Ascending aorta (tissue), 2 donors: ENCODE measurements at regions not wholly inside any gene's neighbourhood (a gene's known extent, or its start where the extent isn't known, plus 50 kb on each side); places are given as distances from the start of the nearest gene placed in this dataset.

Experiments used
- DNase-seq, 2 donors: peaks; one replicate each; pipeline ENCODE4 v3.0.0-alpha.2; 2019; ENCODE audit warnings: low spot score in 2 of 2
- H3K27ac ChIP-seq, 2 donors: fragments of 200-600 bp; sonication (generic); one replicate each; pipeline ENCODE4 v1.5.1; 2016 to 2017; ENCODE audit warnings: mild to moderate bottlenecking in 1 of 2
- H3K27me3 ChIP-seq: fragments of 200-600 bp; sonication (generic); one replicate; pipeline ENCODE4 v1.5.1; 2017
- H3K36me3 ChIP-seq, 2 donors: fragments of 200-600 bp; sonication (generic); one replicate each; pipeline ENCODE4 v1.5.1; 2016
- H3K4me1 ChIP-seq, 2 donors: fragments of 200-600 bp; sonication (generic); one replicate each; pipeline ENCODE4 v1.5.1; 2016 to 2017; ENCODE audit warnings: mild to moderate bottlenecking in 1 of 2
- H3K4me3 ChIP-seq, 2 donors: fragments of 200-600 bp; sonication (generic); one replicate each; pipeline ENCODE4 v1.5.1; 2016 to 2017; ENCODE audit warnings: mild to moderate bottlenecking in 1 of 2
- H3K9me3 ChIP-seq, 2 donors: fragments of 200-600 bp; sonication (generic); one replicate each; pipeline ENCODE4 v1.5.1; 2016
- intact Hi-C: fragments of 100-400 bp; cut with DNase I; formaldehyde crosslinking; loops from one replicate; pipeline ENCODE4 v1.15.1; 2023
- TF ChIP-seq, protein P1 (sequence below), 3 experiments: fragments of 200-600 bp in 2 of 3; fragments of 450-650 bp in 1 of 3; sonication (generic) in 2 of 3; IDR thresholded peaks; one replicate each; pipeline ENCODE4 v1.5.1; 2016 to 2019; ENCODE audit warnings: antibody characterized with exemption in 3 of 3, mild to moderate bottlenecking in 1 of 3, moderate library complexity in 1 of 3

DNA sequence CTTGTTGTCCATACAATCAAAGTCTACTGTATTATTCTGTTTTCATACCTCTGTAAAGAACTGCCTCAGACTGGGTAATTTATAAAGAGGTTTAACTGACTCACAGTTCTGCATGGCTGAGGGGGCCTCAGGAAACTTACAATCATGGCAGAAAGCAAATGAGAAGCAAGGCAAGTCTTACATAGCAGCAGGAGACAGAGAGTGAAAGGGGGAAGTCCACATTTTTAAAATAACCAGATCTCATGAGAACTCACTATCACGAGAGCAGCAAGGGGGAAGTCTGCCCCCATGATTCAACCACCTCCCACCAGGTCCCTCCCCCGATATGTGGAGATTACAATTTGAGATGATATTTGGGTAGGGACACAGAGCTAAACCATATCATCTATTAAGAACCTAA lies 724.6 kb upstream of the CBLB start:
- Histone ChIP-seq H3K27ac (no peak overlapping the region), H3K27me3 (no peaks in the 10 kb centered on the region), H3K36me3 (no peaks in the 10 kb centered on the region), H3K4me3 (no peak overlapping the region), H3K4me1 (no peaks in the 10 kb centered on the region), H3K9me3 (peaks cover 0 to 8% of the 10 kb centered on the region in 2 donors)
- TF ChIP-seq, protein P1, sequence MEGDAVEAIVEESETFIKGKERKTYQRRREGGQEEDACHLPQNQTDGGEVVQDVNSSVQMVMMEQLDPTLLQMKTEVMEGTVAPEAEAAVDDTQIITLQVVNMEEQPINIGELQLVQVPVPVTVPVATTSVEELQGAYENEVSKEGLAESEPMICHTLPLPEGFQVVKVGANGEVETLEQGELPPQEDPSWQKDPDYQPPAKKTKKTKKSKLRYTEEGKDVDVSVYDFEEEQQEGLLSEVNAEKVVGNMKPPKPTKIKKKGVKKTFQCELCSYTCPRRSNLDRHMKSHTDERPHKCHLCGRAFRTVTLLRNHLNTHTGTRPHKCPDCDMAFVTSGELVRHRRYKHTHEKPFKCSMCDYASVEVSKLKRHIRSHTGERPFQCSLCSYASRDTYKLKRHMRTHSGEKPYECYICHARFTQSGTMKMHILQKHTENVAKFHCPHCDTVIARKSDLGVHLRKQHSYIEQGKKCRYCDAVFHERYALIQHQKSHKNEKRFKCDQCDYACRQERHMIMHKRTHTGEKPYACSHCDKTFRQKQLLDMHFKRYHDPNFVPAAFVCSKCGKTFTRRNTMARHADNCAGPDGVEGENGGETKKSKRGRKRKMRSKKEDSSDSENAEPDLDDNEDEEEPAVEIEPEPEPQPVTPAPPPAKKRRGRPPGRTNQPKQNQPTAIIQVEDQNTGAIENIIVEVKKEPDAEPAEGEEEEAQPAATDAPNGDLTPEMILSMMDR (IDR thresholded peaks at IDR 0.05), result no peak
- intact Hi-C loops, result no loop called here
- DNase-seq, result no peak

DNA sequence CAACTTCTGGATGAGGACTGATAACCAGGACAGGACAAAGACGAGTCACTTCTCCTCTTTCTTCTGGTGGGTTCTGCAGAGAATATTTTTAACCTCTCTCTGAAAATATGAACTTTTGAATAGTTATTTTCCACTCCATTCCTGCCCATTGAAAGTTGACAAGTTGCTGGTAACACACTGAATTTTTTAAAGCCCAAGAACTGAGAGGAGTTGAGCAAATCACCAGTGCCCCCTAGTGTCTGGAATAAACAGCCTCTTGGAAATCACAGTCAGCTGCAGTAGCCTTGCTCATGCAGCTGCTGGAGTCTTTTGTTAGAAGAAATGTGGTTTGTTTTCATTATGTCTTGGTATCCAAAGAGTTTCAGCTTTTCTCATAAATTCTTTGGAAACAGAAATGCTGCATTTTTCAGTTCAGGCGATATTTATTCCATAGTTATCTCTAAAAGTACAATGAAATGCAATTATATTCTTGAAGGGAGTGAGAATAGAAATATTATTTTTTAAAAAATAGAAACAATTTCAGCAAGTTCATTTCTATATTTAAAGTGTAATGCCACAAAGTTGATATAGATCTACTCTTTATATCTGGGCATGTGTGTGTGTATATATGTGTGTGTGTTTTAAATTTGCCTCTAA lies 741.0 kb upstream of the CBLB start:
- H3K36me3 ChIP-seq, result no peaks in the 10 kb centered on the region
- H3K27ac ChIP-seq, result no peak overlapping the region
- no peaks in the 10 kb centered on the region for H3K9me3 ChIP-seq
- TF ChIP-seq, protein P1 (IDR thresholded peaks at IDR 0.05), result peak; percentile 68 to 88 (median 75)
- no peak overlapping the region for H3K4me3 ChIP-seq
- intact Hi-C loops, result loop anchor here (2.0 to 5.0 kb wide), 2 partner anchors 923 to 1242 kb away; partner anchors contain the start of gene ALCAM
- DNase-seq, result peak in 1 of 2 donors; percentile 71
- H3K27me3 ChIP-seq, result no peaks in the 10 kb centered on the region
- no peaks in the 10 kb centered on the region for H3K4me1 ChIP-seq

DNA sequence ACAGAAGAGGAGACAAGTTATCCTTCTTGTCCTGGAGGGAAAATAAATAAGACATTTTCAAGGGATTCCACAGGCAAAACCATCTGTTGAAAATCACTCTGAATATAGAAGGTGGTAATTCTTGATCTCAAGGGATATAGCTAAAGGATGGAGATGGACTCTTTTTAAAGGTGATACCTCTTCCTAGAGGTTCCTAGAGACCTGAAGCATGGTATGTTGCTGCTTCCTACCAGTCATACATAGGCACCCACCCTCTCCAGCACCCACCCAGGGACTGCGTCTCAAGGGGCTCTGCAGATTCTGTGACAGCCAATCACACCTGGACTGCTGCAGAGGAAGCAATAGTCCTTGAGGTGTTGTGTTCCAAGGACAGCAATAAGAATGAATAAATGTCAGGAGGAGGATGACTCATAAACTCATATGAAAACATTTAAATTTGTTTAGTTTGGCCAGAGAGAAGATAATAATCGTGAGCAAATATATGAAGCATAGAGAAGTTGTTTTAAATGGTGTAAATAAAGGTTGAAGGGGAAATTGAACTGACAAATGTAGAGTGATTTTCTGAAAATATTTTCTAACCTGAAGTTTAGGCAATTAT lies 741.6 kb upstream of the CBLB start:
- H3K27me3 ChIP-seq, result no peaks in the 10 kb centered on the region
- no peaks in the 10 kb centered on the region for H3K4me1 ChIP-seq
- no peak overlapping the region for H3K27ac ChIP-seq
- DNase-seq, result no peak
- H3K36me3 ChIP-seq, result no peaks in the 10 kb centered on the region
- no peak overlapping the region for H3K4me3 ChIP-seq
- intact Hi-C loops, result no loop called here
- TF ChIP-seq, protein P1 (IDR thresholded peaks at IDR 0.05), result no peak
- no peaks in the 10 kb centered on the region for H3K9me3 ChIP-seq

DNA sequence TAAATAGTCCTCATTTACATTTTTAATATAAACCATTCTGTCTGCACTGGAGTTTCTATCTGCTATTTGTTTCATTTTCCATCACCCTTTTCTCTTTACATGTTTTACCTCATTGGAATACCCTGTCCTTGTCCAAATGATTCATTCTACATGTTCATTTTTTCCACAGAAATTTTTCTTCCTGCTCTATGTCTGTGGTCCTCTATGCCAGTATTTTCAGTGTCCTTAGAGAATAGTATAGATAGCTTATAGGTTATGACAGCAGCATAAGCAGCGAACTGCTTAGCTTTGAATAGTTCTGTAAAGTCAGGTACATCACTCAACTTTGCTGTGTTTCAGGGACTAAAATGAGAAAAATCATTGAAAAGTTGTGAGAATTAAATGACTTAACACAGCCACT lies 742.3 kb upstream of the CBLB start:
- intact Hi-C loops, result no loop called here

DNA sequence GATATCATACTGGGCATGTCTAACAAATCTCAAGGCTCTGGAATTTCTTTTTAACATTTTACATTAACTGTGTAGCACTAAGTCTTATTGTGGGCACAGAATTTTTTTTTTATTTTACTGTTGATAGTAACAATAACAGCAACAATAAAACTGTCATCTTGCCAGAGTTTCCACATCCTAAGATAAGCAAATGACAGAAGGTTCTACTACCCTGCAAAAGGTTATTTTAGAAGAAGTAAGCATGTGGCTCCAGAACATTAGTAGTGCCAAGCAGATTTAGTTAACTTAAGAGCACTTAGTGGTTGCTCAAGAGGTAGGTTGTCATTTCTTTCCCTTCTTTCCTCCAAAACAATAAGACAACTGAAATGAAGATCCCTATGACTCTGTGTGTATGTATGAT lies 743.0 kb upstream of the CBLB start:
- intact Hi-C loops, result no loop called here
- H3K9me3 ChIP-seq, result no peaks in the 10 kb centered on the region
- peaks cover 0 to 4% of the 10 kb centered on the region in 2 donors for H3K4me1 ChIP-seq
- H3K4me3 ChIP-seq, result no peak overlapping the region
- TF ChIP-seq, protein P1 (IDR thresholded peaks at IDR 0.05), result no peak
- no peaks in the 10 kb centered on the region for H3K27me3 ChIP-seq
- H3K36me3 ChIP-seq, result no peaks in the 10 kb centered on the region
- no peak for DNase-seq
- H3K27ac ChIP-seq, result no peak overlapping the region

More for the DNA sequence above, 742.3 kb upstream of the CBLB start:
- Histone ChIP-seq H3K36me3 (no peaks in the 10 kb centered on the region), H3K4me1 (no peaks in the 10 kb centered on the region), H3K27ac (no peak overlapping the region), H3K9me3 (no peaks in the 10 kb centered on the region), H3K27me3 (no peaks in the 10 kb centered on the region), H3K4me3 (no peak overlapping the region)
- TF ChIP-seq, protein P1 (IDR thresholded peaks at IDR 0.05), result no peak
- DNase-seq, result no peak
